ENCODE measurements at regions not wholly inside any gene's neighbourhood (a gene's known extent, or its start where the extent isn't known, plus 50 kb on each side); places are given as distances from the start of the nearest gene placed in this dataset.

- TF ChIP-seq CTCF (CRISPR knock-in tag; IDR thresholded peaks at IDR 0.05) (no peak), POGZ (CRISPR knock-in tag; IDR thresholded peaks at IDR 0.05) (no peak), ETV6 (CRISPR knock-in tag; conservative IDR thresholded peaks at IDR 0.05) (no peak), POLR2A (IDR thresholded peaks at IDR 0.05; ENCODE audit: insufficient read depth in 1 of 2, low read depth in 2 of 2, low read length in 2 of 2) (no peak), EZH2 (conservative IDR thresholded peaks at IDR 0.05; ENCODE audit: low read depth, low read length) (no peak), ZNF230 (CRISPR knock-in tag; IDR thresholded peaks at IDR 0.05) (no peak), ELF1 (CRISPR knock-in tag; IDR thresholded peaks at IDR 0.05) (no peak)
Observed at GRCh38 chr7:17411922-17412321, 113.5 kb downstream of the AHR start.

Data from HepG2 (cell line).